GM23248 (cell line): ENCODE measurements at regions not wholly inside any gene's neighbourhood (a gene's known extent, or its start where the extent isn't known, plus 50 kb on each side); places are given as distances from the start of the nearest gene placed in this dataset.

Experiments used
- EZH2 ChIP-seq: fragments of 200-600 bp; sonication (generic); IDR thresholded peaks from 2 replicates; pipeline ENCODE4 v1.6.1; 2018; ENCODE audit warnings: antibody characterized with exemption, mild to moderate bottlenecking; ENCODE audit not compliant: insufficient read depth, poor library complexity, severe bottlenecking
- EZH2phosphoT487 ChIP-seq: fragments of 200-600 bp; sonication (generic); IDR thresholded peaks from 2 replicates; pipeline ENCODE4 v1.6.1; 2018; ENCODE audit warnings: antibody characterized with exemption, moderate library complexity, mild to moderate bottlenecking, low read depth; ENCODE audit not compliant: insufficient read depth

GRCh38 chr9:31894008-31894407 lies 490.4 kb upstream of the ACO1 start:
- TF ChIP-seq EZH2phosphoT487 (no peak), EZH2 (no peak)
